Endothelial cell (in vitro differentiated cells): ENCODE measurements at regions not wholly inside any gene's neighbourhood (a gene's known extent, or its start where the extent isn't known, plus 50 kb on each side); places are given as distances from the start of the nearest gene placed in this dataset.

ENCODE experiments used
- DNase-seq: peaks from one replicate; pipeline ENCODE4 v3.0.0; 2021; ENCODE audit warnings: low spot score
- H3K27ac Mint-ChIP-seq: one replicate; pipeline ENCODE4 v1.8.0; 2021; ENCODE audit warnings: mixed read lengths, inconsistent platforms; ENCODE audit not compliant: unreplicated experiment
- H3K27me3 Mint-ChIP-seq: one replicate; pipeline ENCODE4 v1.8.0; 2021; ENCODE audit warnings: mild to moderate bottlenecking, moderate library complexity, mixed read lengths, inconsistent platforms; ENCODE audit not compliant: unreplicated experiment
- H3K36me3 Mint-ChIP-seq: one replicate; pipeline ENCODE4 v1.8.0; 2021; ENCODE audit warnings: mild to moderate bottlenecking, low read depth, mixed read lengths, inconsistent platforms; ENCODE audit not compliant: unreplicated experiment
- H3K4me1 Mint-ChIP-seq: one replicate; pipeline ENCODE4 v1.8.0; 2021; ENCODE audit warnings: mild to moderate bottlenecking, mixed read lengths, inconsistent platforms; ENCODE audit not compliant: unreplicated experiment
- H3K4me3 Mint-ChIP-seq: one replicate; pipeline ENCODE4 v1.8.0; 2021; ENCODE audit warnings: mild to moderate bottlenecking, mixed read lengths, inconsistent platforms; ENCODE audit not compliant: unreplicated experiment
- H3K9me3 Mint-ChIP-seq: one replicate; pipeline ENCODE4 v1.8.0; 2021; ENCODE audit warnings: mixed read lengths, inconsistent platforms; ENCODE audit not compliant: unreplicated experiment
- CTCF ChIP-seq: fragments of 200-600 bp; sonication (generic); IDR thresholded peaks from one replicate; pipeline ENCODE4 v1.5.0; 2021; ENCODE audit warnings: antibody characterized with exemption; ENCODE audit not compliant: unreplicated experiment

GRCh38 chr18:34115409-34116081 is 109.2 kb downstream of the NOL4 start:
- H3K9me3 Mint-ChIP-seq, result no peaks in the 10 kb centered on the region
- H3K4me3 Mint-ChIP-seq, result no peak overlapping the region
- no peaks in the 10 kb centered on the region for H3K27me3 Mint-ChIP-seq
- no peak for TF ChIP-seq CTCF
- no peaks in the 10 kb centered on the region for H3K36me3 Mint-ChIP-seq
- H3K4me1 Mint-ChIP-seq, result no peaks in the 10 kb centered on the region
- H3K27ac Mint-ChIP-seq, result no peak overlapping the region
- DNase-seq, result no peak

GRCh38 chr18:34114996-34115395 is 109.7 kb downstream of the NOL4 start:
- no peak for DNase-seq
- H3K4me1 Mint-ChIP-seq, result no peaks in the 10 kb centered on the region
- no peak for TF ChIP-seq CTCF
- no peaks in the 10 kb centered on the region for H3K27me3 Mint-ChIP-seq
- no peak overlapping the region for H3K4me3 Mint-ChIP-seq
- no peaks in the 10 kb centered on the region for H3K9me3 Mint-ChIP-seq
- no peak overlapping the region for H3K27ac Mint-ChIP-seq
- no peaks in the 10 kb centered on the region for H3K36me3 Mint-ChIP-seq

GRCh38 chr18:34108206-34108605 is 116.5 kb downstream of the NOL4 start:
- TF ChIP-seq CTCF, result no peak
- DNase-seq, result no peak
- Mint-ChIP-seq H3K27me3 (no peaks in the 10 kb centered on the region), H3K9me3 (no peaks in the 10 kb centered on the region), H3K4me1 (no peaks in the 10 kb centered on the region), H3K4me3 (no peak overlapping the region), H3K36me3 (no peaks in the 10 kb centered on the region), H3K27ac (no peak overlapping the region)

- Mint-ChIP-seq H3K27me3 (no peaks in the 10 kb centered on the region), H3K36me3 (no peaks in the 10 kb centered on the region), H3K4me3 (no peak overlapping the region), H3K27ac (no peak overlapping the region), H3K9me3 (no peaks in the 10 kb centered on the region), H3K4me1 (no peaks in the 10 kb centered on the region)
- TF ChIP-seq CTCF, result no peak
- no peak for DNase-seq
These were observed 126.6 kb downstream of the NOL4 start for GRCh38 chr18:34098109-34098508.

- no peaks in the 10 kb centered on the region for H3K36me3 Mint-ChIP-seq
- H3K4me3 Mint-ChIP-seq, result no peak overlapping the region
- H3K4me1 Mint-ChIP-seq, result no peaks in the 10 kb centered on the region
- no peak for TF ChIP-seq CTCF
- no peaks in the 10 kb centered on the region for H3K27me3 Mint-ChIP-seq
- H3K9me3 Mint-ChIP-seq, result no peaks in the 10 kb centered on the region
- DNase-seq, result no peak
- H3K27ac Mint-ChIP-seq, result no peak overlapping the region
These were observed 127.4 kb downstream of the NOL4 start for GRCh38 chr18:34097312-34097711.
